ENCODE measurements at regions not wholly inside any gene's neighbourhood (a gene's known extent, or its start where the extent isn't known, plus 50 kb on each side); places are given as distances from the start of the nearest gene placed in this dataset.

- Histone ChIP-seq H3K4me3 (replicated peaks in 1 of 4; ENCODE audit: control extremely low read depth in 1 of 4, insufficient read depth in 1 of 4, low read depth in 3 of 4, low read length in 4 of 4) (no peak overlapping the region), H3K27ac (ENCODE audit: insufficient read depth, low read length) (no peak overlapping the region), H3K9me3 (ENCODE audit: control insufficient read depth, insufficient read depth, low read depth, low read length) (no peaks in the 10 kb centered on the region), H3K9ac (ENCODE audit: insufficient read depth, low read length) (no peak overlapping the region), H4K20me1 (ENCODE audit: control insufficient read depth, extremely low read depth, insufficient read depth, low read length) (no peaks in the 10 kb centered on the region), H3K4me2 (ENCODE audit: extremely low read depth, insufficient read depth, low read length) (no peak overlapping the region), H3K27me3 (ENCODE audit: control insufficient read depth, insufficient read depth, low read length) (no peaks in the 10 kb centered on the region), H3K36me3 (ENCODE audit: control insufficient read depth, insufficient read depth, low read length) (no peaks in the 10 kb centered on the region), H2AFZ (ENCODE audit: low read length) (no peak overlapping the region), H3K4me1 (ENCODE audit: control insufficient read depth, extremely low read depth, insufficient read depth, low read length) (no peaks in the 10 kb centered on the region), H3K79me2 (ENCODE audit: control insufficient read depth, insufficient read depth, low read length) (no peaks in the 10 kb centered on the region)
- TF ChIP-seq EZH2 (IDR thresholded peaks at IDR 0.05; ENCODE audit: low read length, missing control alignments) (no peak), CTCF (conservative IDR thresholded peaks at IDR 0.05 in 1 of 2, IDR thresholded peaks at IDR 0.05 in 1 of 2; ENCODE audit: low read depth in 1 of 2, low read length in 2 of 2) (no peak)
- DNase-seq (ENCODE audit: low read depth in 2 of 2), result no peak
Observed at GRCh38 chr6:14610141-14610540, 492.6 kb downstream of the CD83 start.

- no peaks in the 10 kb centered on the region for H3K4me1 ChIP-seq (ENCODE audit: control insufficient read depth, extremely low read depth, insufficient read depth, low read length)
- no peak overlapping the region for H2AFZ ChIP-seq (ENCODE audit: low read length)
- H3K9ac ChIP-seq (ENCODE audit: insufficient read depth, low read length), result no peak overlapping the region
- H3K27ac ChIP-seq (ENCODE audit: insufficient read depth, low read length), result no peak overlapping the region
- TF ChIP-seq EZH2 (IDR thresholded peaks at IDR 0.05; ENCODE audit: low read length, missing control alignments), result no peak
- no peak for TF ChIP-seq CTCF (conservative IDR thresholded peaks at IDR 0.05 in 1 of 2, IDR thresholded peaks at IDR 0.05 in 1 of 2; ENCODE audit: low read depth in 1 of 2, low read length in 2 of 2)
- no peak overlapping the region for H3K4me2 ChIP-seq (ENCODE audit: extremely low read depth, insufficient read depth, low read length)
- H4K20me1 ChIP-seq (ENCODE audit: control insufficient read depth, extremely low read depth, insufficient read depth, low read length), result no peaks in the 10 kb centered on the region
- H3K9me3 ChIP-seq (ENCODE audit: control insufficient read depth, insufficient read depth, low read depth, low read length), result no peaks in the 10 kb centered on the region
- H3K79me2 ChIP-seq (ENCODE audit: control insufficient read depth, insufficient read depth, low read length), result no peaks in the 10 kb centered on the region
- no peaks in the 10 kb centered on the region for H3K36me3 ChIP-seq (ENCODE audit: control insufficient read depth, insufficient read depth, low read length)
- no peak overlapping the region for H3K4me3 ChIP-seq (replicated peaks in 1 of 4; ENCODE audit: control extremely low read depth in 1 of 4, insufficient read depth in 1 of 4, low read depth in 3 of 4, low read length in 4 of 4)
- peak; percentile 27 to 42 for DNase-seq (ENCODE audit: low read depth in 2 of 2)
- H3K27me3 ChIP-seq (ENCODE audit: control insufficient read depth, insufficient read depth, low read length), result no peaks in the 10 kb centered on the region
Observed at GRCh38 chr6:14612016-14612980, 494.7 kb downstream of the CD83 start.

GRCh38 chr6:14614631-14615030, 497.1 kb downstream of the CD83 start:
- H4K20me1 ChIP-seq (ENCODE audit: control insufficient read depth, extremely low read depth, insufficient read depth, low read length), result no peaks in the 10 kb centered on the region
- no peak for DNase-seq (ENCODE audit: low read depth in 2 of 2)

More at GRCh38 chr6:14614631-14615030, 497.1 kb downstream of the CD83 start:
- Histone ChIP-seq H3K27ac (ENCODE audit: insufficient read depth, low read length) (no peak overlapping the region), H3K36me3 (ENCODE audit: control insufficient read depth, insufficient read depth, low read length) (no peaks in the 10 kb centered on the region), H3K9me3 (ENCODE audit: control insufficient read depth, insufficient read depth, low read depth, low read length) (no peaks in the 10 kb centered on the region), H3K4me3 (replicated peaks in 1 of 4; ENCODE audit: control extremely low read depth in 1 of 4, insufficient read depth in 1 of 4, low read depth in 3 of 4, low read length in 4 of 4) (no peak overlapping the region), H3K9ac (ENCODE audit: insufficient read depth, low read length) (no peak overlapping the region), H2AFZ (ENCODE audit: low read length) (no peak overlapping the region), H3K27me3 (ENCODE audit: control insufficient read depth, insufficient read depth, low read length) (no peaks in the 10 kb centered on the region), H3K4me2 (ENCODE audit: extremely low read depth, insufficient read depth, low read length) (no peak overlapping the region), H3K4me1 (ENCODE audit: control insufficient read depth, extremely low read depth, insufficient read depth, low read length) (no peaks in the 10 kb centered on the region), H3K79me2 (ENCODE audit: control insufficient read depth, insufficient read depth, low read length) (no peaks in the 10 kb centered on the region)
- TF ChIP-seq CTCF (conservative IDR thresholded peaks at IDR 0.05 in 1 of 2, IDR thresholded peaks at IDR 0.05 in 1 of 2; ENCODE audit: low read depth in 1 of 2, low read length in 2 of 2) (no peak), EZH2 (IDR thresholded peaks at IDR 0.05; ENCODE audit: low read length, missing control alignments) (no peak)
